ENCODE measurements at regions not wholly inside any gene's neighbourhood (a gene's known extent, or its start where the extent isn't known, plus 50 kb on each side); places are given as distances from the start of the nearest gene placed in this dataset.

DNA sequence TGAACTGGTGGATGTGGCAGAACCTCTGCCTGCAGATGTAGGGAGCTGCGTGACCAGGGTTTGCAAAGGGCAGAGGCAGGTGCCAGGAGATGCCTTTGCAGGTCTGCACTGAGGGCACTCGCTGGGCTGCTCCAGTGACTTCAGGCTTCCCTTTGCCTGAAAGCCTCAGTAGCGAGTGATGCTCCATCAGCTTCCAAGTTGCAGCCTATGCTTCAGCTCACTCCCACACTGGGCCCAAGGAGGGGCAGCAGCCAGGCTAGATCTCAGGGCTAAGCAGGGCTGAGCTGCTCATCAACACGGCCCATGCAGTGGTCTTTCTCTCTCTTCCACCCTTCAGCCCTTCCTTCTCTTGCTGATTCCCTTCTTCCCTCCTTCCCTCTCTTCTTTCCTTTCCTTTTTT lies 78.3 kb upstream of the RGMA start:
- no peak overlapping the region for H3K4me3 ChIP-seq (ENCODE audit: low read depth, low read length)
- no peak for DNase-seq (ENCODE audit: low read depth, low spot score)
- in situ Hi-C loops (cut with HindIII; ENCODE audit: low sequenced_read_pairs): no loop called here
- TF ChIP-seq, protein P1, sequence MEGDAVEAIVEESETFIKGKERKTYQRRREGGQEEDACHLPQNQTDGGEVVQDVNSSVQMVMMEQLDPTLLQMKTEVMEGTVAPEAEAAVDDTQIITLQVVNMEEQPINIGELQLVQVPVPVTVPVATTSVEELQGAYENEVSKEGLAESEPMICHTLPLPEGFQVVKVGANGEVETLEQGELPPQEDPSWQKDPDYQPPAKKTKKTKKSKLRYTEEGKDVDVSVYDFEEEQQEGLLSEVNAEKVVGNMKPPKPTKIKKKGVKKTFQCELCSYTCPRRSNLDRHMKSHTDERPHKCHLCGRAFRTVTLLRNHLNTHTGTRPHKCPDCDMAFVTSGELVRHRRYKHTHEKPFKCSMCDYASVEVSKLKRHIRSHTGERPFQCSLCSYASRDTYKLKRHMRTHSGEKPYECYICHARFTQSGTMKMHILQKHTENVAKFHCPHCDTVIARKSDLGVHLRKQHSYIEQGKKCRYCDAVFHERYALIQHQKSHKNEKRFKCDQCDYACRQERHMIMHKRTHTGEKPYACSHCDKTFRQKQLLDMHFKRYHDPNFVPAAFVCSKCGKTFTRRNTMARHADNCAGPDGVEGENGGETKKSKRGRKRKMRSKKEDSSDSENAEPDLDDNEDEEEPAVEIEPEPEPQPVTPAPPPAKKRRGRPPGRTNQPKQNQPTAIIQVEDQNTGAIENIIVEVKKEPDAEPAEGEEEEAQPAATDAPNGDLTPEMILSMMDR (IDR thresholded peaks at IDR 0.05; ENCODE audit: low read depth, low read length): no peak

DNA sequence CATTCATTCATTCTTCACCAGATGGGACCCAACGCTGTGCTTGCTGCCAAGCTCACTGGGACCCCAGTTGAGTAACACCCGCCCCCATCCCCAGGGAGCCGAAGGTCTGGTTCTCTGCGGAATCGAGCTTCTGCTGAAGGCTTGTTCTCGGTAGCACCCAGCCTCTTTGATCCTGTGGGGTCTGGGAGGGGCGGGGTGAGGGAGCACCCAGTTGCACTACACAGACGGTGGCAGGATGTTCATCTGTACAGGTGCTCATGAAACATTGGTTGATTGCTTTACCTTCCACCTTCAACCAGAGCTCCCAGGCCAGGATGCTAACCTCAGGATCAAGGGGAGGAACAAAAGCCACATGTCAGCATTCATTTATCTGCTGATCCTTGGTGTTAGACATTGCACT lies 77.7 kb upstream of the RGMA start:
- in situ Hi-C loops (cut with HindIII; ENCODE audit: low sequenced_read_pairs): no loop called here
- no peak overlapping the region for H3K4me3 ChIP-seq (ENCODE audit: low read depth, low read length)
- DNase-seq (ENCODE audit: low read depth, low spot score): no peak
- TF ChIP-seq, protein P1 (IDR thresholded peaks at IDR 0.05; ENCODE audit: low read depth, low read length): no peak

DNA sequence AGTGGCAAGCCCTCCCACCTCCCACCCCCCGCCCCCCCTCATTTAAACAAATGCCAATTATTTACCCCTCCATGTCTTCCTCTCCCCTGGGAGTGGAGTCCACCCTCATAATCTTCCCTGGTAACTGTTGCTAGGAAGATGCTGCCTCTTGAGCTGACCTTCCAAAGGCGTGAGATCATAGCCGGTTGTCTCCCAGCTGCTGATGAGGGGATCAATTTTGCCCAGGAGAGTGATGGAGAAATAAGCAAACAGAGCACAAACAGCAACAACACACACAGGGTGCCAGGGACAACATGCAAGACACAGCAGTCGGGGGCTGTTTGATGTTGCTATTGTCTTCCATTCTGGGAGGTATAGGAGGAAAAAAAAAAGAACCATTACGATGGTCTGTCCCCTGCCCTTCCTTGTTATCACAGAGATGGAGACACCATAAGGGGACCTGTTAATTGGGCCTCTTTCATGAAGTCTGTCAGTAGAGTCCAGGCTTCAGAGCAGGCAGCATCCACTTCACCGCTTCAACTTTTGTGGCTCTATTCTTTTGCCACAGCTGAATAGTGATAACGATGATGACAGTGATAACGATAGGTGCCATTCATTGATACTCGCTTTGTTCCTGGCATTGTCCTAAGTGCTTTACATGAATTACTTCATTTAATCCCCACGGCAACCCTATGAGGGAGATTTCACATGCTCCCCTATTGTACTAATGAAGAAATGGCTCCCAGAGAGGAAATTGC lies 76.9 kb upstream of the RGMA start:
- no peak overlapping the region for H3K4me3 ChIP-seq (ENCODE audit: low read depth, low read length)
- TF ChIP-seq, protein P1 (IDR thresholded peaks at IDR 0.05; ENCODE audit: low read depth, low read length): no peak
- in situ Hi-C loops (cut with HindIII; ENCODE audit: low sequenced_read_pairs): no loop called here
- DNase-seq (ENCODE audit: low read depth, low spot score): no peak

DNA sequence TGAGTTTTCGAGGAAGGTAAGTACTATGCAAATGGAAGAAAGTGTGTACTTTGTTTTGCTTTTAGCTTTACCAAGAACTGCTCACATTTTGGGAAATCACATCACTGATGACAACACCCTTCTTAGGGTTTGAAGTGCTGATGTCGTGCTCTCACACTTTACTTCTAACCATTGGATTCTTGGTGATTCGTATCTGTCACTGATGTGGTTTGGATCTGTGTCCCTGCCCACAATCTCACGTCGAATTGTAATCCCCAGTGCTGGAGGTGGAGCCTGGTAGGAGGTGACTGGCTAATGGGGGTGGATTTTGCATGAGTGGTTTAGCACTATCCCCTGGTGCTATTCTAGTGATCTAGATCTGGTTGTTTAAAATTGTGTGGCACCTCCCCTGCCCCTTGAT lies 75.4 kb upstream of the RGMA start:
- in situ Hi-C loops (cut with HindIII; ENCODE audit: low sequenced_read_pairs): no loop called here
- DNase-seq (ENCODE audit: low read depth, low spot score): no peak
- TF ChIP-seq, protein P1 (IDR thresholded peaks at IDR 0.05; ENCODE audit: low read depth, low read length): no peak
- H3K4me3 ChIP-seq (ENCODE audit: low read depth, low read length): no peak overlapping the region

DNA sequence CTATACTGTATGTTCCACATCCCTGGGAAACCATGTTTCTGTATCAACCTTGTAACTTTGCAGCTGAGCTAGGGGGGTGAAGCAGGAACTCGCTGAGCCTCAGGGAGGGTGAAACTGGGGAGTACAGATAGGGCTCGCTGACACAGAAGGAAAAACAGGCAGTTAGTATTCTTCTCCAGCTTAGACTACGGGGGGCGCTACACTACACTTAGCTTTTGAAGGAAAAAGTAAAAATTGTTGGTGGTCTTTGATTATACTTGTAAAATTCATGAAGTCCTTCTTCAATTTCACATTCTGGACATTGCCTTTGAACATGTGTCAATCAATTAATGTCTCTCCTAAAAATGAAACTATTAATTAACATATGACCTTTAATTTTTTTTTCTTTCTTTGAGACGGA lies 73.5 kb upstream of the RGMA start:
- DNase-seq (ENCODE audit: low read depth, low spot score): no peak
- in situ Hi-C loops (cut with HindIII; ENCODE audit: low sequenced_read_pairs): no loop called here
- no peak overlapping the region for H3K4me3 ChIP-seq (ENCODE audit: low read depth, low read length)
- TF ChIP-seq, protein P1 (IDR thresholded peaks at IDR 0.05; ENCODE audit: low read depth, low read length): no peak

DNA sequence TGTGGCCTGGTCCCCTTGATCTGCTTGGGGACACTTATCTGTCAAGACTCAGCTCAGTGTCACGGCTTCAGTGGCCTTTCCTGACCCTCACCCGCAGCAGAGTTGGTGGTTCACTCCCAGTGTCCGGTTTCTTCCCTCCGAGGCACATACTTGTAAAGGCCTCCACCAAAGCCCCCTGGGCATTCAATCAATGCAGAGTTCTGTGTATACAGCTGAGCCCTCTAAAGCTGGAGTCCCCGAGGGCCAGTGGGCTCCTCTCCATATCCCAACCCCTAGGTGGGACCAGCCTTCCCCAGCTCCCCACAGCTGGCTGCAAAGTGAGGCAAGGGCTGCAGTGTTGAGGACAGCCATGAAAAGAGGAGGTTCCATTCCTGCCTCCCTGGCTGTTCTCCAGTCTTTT lies 70.9 kb upstream of the RGMA start:
- no peak overlapping the region for H3K4me3 ChIP-seq (ENCODE audit: low read depth, low read length)
- TF ChIP-seq, protein P1 (IDR thresholded peaks at IDR 0.05; ENCODE audit: low read depth, low read length): no peak
- in situ Hi-C loops (cut with HindIII; ENCODE audit: low sequenced_read_pairs): no loop called here
- no peak for DNase-seq (ENCODE audit: low read depth, low spot score)
